Trophoblast cell (in vitro differentiated cells and primary cell): ENCODE measurements at regions not wholly inside any gene's neighbourhood (a gene's known extent, or its start where the extent isn't known, plus 50 kb on each side); places are given as distances from the start of the nearest gene placed in this dataset.

ENCODE experiments used
- DNase-seq, 2 donors: peaks; one replicate each; pipeline ENCODE4 v3.0.0-alpha.2; 2016
- H2AFZ ChIP-seq: 2 replicates; pipeline ENCODE4 v1.6.1; 2013; ENCODE audit warnings: low read length, moderate library complexity, mild to moderate bottlenecking; ENCODE audit not compliant: insufficient read depth, poor library complexity
- H2AK5ac ChIP-seq: 2 replicates; pipeline ENCODE4 v1.6.1; 2013; ENCODE audit warnings: mild to moderate bottlenecking, low read length
- H2BK120ac ChIP-seq: 2 replicates; pipeline ENCODE4 v1.6.1; 2013; ENCODE audit warnings: low read length, mild to moderate bottlenecking, moderate library complexity; ENCODE audit not compliant: insufficient read depth, poor library complexity
- H2BK12ac ChIP-seq: 2 replicates; pipeline ENCODE4 v1.6.1; 2013; ENCODE audit warnings: mild to moderate bottlenecking, low read length, moderate library complexity
- H2BK5ac ChIP-seq: 2 replicates; pipeline ENCODE4 v1.6.1; 2013; ENCODE audit warnings: low read length, low read depth, moderate library complexity, mild to moderate bottlenecking; ENCODE audit not compliant: poor library complexity
- H3K14ac ChIP-seq: 2 replicates; pipeline ENCODE4 v1.6.1; 2013; ENCODE audit warnings: mild to moderate bottlenecking, low read length
- H3K18ac ChIP-seq: 2 replicates; pipeline ENCODE4 v1.6.1; 2013; ENCODE audit warnings: mild to moderate bottlenecking, low read length
- H3K23ac ChIP-seq: 2 replicates; pipeline ENCODE4 v1.6.1; 2013; ENCODE audit warnings: low read length
- H3K27ac ChIP-seq: 2 replicates; pipeline ENCODE4 v1.5.1; 2013; ENCODE audit warnings: low read depth, mild to moderate bottlenecking, inconsistent platforms, low read length, moderate library complexity
- H3K27me3 ChIP-seq: 2 replicates; pipeline ENCODE4 v1.6.1; 2013; ENCODE audit warnings: inconsistent platforms, mild to moderate bottlenecking, low read length, moderate library complexity; ENCODE audit not compliant: insufficient read depth
- H3K36me3 ChIP-seq, 2 experiments: 1 replicate in 1 of 2; 2 replicates in 1 of 2; pipeline ENCODE4 v1.6.1; 2013; ENCODE audit warnings: low read length in 2 of 2, mild to moderate bottlenecking in 2 of 2, moderate library complexity in 1 of 2; ENCODE audit not compliant: insufficient read depth in 2 of 2, control insufficient read depth in 1 of 2
- H3K4ac ChIP-seq: 2 replicates; pipeline ENCODE4 v1.6.1; 2013; ENCODE audit warnings: low read depth, mild to moderate bottlenecking, low read length, moderate library complexity
- H3K4me1 ChIP-seq, 2 experiments: 1 replicate in 1 of 2; 2 replicates in 1 of 2; pipeline ENCODE4 v1.6.1; 2013; ENCODE audit warnings: low read length in 2 of 2, mild to moderate bottlenecking in 2 of 2, moderate library complexity in 1 of 2; ENCODE audit not compliant: insufficient read depth in 2 of 2, control insufficient read depth in 1 of 2
- H3K4me2 ChIP-seq: 2 replicates; pipeline ENCODE4 v1.6.1; 2013; ENCODE audit warnings: inconsistent platforms, mild to moderate bottlenecking, low read length, moderate library complexity
- H3K4me3 ChIP-seq: 2 replicates; pipeline ENCODE4 v1.5.1; 2013; ENCODE audit warnings: mild to moderate bottlenecking, low read depth, low read length, inconsistent platforms
- H3K79me1 ChIP-seq: one replicate; pipeline ENCODE4 v1.6.1; 2013; ENCODE audit warnings: low read length
- H3K79me2 ChIP-seq: 2 replicates; pipeline ENCODE4 v1.6.1; 2013; ENCODE audit warnings: low read length, mild to moderate bottlenecking; ENCODE audit not compliant: control insufficient read depth, insufficient read depth, poor library complexity
- H3K9ac ChIP-seq: 2 replicates; pipeline ENCODE4 v1.6.1; 2013; ENCODE audit warnings: mild to moderate bottlenecking, low read length
- H3K9me3 ChIP-seq: 2 replicates; pipeline ENCODE4 v1.6.1; 2013; ENCODE audit warnings: low read depth, mild to moderate bottlenecking, control low read depth, inconsistent platforms, low read length; ENCODE audit not compliant: insufficient read depth
- H4K12ac ChIP-seq: 2 replicates; pipeline ENCODE4 v1.6.1; 2013; ENCODE audit warnings: low read depth, mild to moderate bottlenecking, low read length, moderate library complexity
- H4K8ac ChIP-seq: 2 replicates; pipeline ENCODE4 v1.6.1; 2013; ENCODE audit warnings: low read depth, mild to moderate bottlenecking, low read length, moderate library complexity
- H4K91ac ChIP-seq: one replicate; pipeline ENCODE4 v1.6.1; 2013; ENCODE audit warnings: low read depth, mild to moderate bottlenecking, low read length, moderate library complexity
- WGBS: extraction: QIAGEN DNeasy Blood & Tissue Kit; methylation state at CpG from one replicate; pipeline ENCODE4 v1.1.7; 2013; ENCODE audit warnings: missing lambda C conversion rate; ENCODE audit not compliant: insufficient read length, insufficient coverage; ENCODE audit errors: extremely low coverage; 5-methylcytosine and 5-hydroxymethylcytosine counted together

GRCh38 chr5:23977365-23977764 lies 470.0 kb downstream of the PRDM9 start:
- Histone ChIP-seq H3K4me3 (no peak overlapping the region), H2AFZ (no peak overlapping the region), H3K79me1 (no peaks in the 10 kb centered on the region), H3K27ac (no peak overlapping the region), H3K4me2 (no peak overlapping the region), H3K14ac (no peak overlapping the region), H3K27me3 (no peaks in the 10 kb centered on the region), H4K12ac (no peak overlapping the region), H2BK120ac (no peak overlapping the region), H3K18ac (no peak overlapping the region), H3K4ac (no peak overlapping the region), H3K23ac (no peak overlapping the region), H4K91ac (no peak overlapping the region), H3K9ac (no peak overlapping the region), H2BK12ac (no peak overlapping the region), H3K9me3 (peaks cover 5% of the 10 kb centered on the region), H2BK5ac (no peak overlapping the region), H3K36me3 (peaks cover 0 to 3% of the 10 kb centered on the region in 2 experiments), H3K79me2 (no peaks in the 10 kb centered on the region), H3K4me1 (no peaks in the 10 kb centered on the region), H2AK5ac (no peak overlapping the region), H4K8ac (no peak overlapping the region)
- DNase-seq, result no peak
- WGBS, result no CpG with 5 or more reads among the region's 6 CpGs

- peak in 1 of 2 donors; percentile 39 for DNase-seq
- Histone ChIP-seq H3K79me1 (no peaks in the 10 kb centered on the region), H2BK120ac (no peak overlapping the region), H3K4me2 (no peak overlapping the region), H3K18ac (no peak overlapping the region), H3K79me2 (no peaks in the 10 kb centered on the region), H3K4me1 (no peaks in the 10 kb centered on the region), H4K8ac (no peak overlapping the region), H3K9ac (no peak overlapping the region), H4K12ac (no peak overlapping the region), H2BK12ac (no peak overlapping the region), H3K27ac (no peak overlapping the region), H2AFZ (no peak overlapping the region), H3K14ac (no peak overlapping the region), H3K9me3 (peaks cover 5% of the 10 kb centered on the region), H3K4me3 (no peak overlapping the region), H3K27me3 (no peaks in the 10 kb centered on the region), H3K4ac (no peak overlapping the region), H2AK5ac (no peak overlapping the region), H3K36me3 (peaks cover 0 to 3% of the 10 kb centered on the region in 2 experiments), H2BK5ac (no peak overlapping the region), H3K23ac (no peak overlapping the region), H4K91ac (no peak overlapping the region)
- no CpG with 5 or more reads among the region's 4 CpGs for WGBS
Observed at GRCh38 chr5:23977997-23978396, 470.6 kb downstream of the PRDM9 start.

GRCh38 chr5:23991406-23991805 lies 484.0 kb downstream of the PRDM9 start:
- H3K36me3 ChIP-seq, result no peaks in the 10 kb centered on the region
- H2AFZ ChIP-seq, result no peak overlapping the region
- H2AK5ac ChIP-seq, result no peak overlapping the region
- WGBS, result no CpG with 5 or more reads among the region's 2 CpGs
- H2BK5ac ChIP-seq, result no peak overlapping the region
- H3K27ac ChIP-seq, result no peak overlapping the region
- no peak overlapping the region for H3K4me2 ChIP-seq
- H4K12ac ChIP-seq, result no peak overlapping the region
- H3K18ac ChIP-seq, result no peak overlapping the region
- no peak overlapping the region for H4K8ac ChIP-seq
- H3K9ac ChIP-seq, result no peak overlapping the region
- H2BK120ac ChIP-seq, result no peak overlapping the region
- no peaks in the 10 kb centered on the region for H3K79me1 ChIP-seq
- H3K4me3 ChIP-seq, result no peak overlapping the region
- no peak overlapping the region for H3K23ac ChIP-seq
- H4K91ac ChIP-seq, result no peak overlapping the region
- no peak overlapping the region for H3K14ac ChIP-seq
- H3K4me1 ChIP-seq, result no peaks in the 10 kb centered on the region
- H3K27me3 ChIP-seq, result no peaks in the 10 kb centered on the region
- no peaks in the 10 kb centered on the region for H3K9me3 ChIP-seq
- H2BK12ac ChIP-seq, result no peak overlapping the region
- no peaks in the 10 kb centered on the region for H3K79me2 ChIP-seq
- no peak overlapping the region for H3K4ac ChIP-seq
- DNase-seq, result no peak

- Histone ChIP-seq H3K79me2 (no peaks in the 10 kb centered on the region), H3K27me3 (no peaks in the 10 kb centered on the region), H3K4me2 (no peak overlapping the region), H3K23ac (no peak overlapping the region), H2BK12ac (no peak overlapping the region), H3K36me3 (no peaks in the 10 kb centered on the region), H3K4ac (no peak overlapping the region), H4K12ac (no peak overlapping the region), H4K91ac (no peak overlapping the region), H2BK120ac (no peak overlapping the region), H3K9ac (no peak overlapping the region), H3K18ac (no peak overlapping the region), H3K4me1 (peaks cover 8 to 10% of the 10 kb centered on the region in 2 experiments), H2AFZ (no peak overlapping the region), H3K27ac (no peak overlapping the region), H3K4me3 (no peak overlapping the region), H3K79me1 (no peaks in the 10 kb centered on the region), H2AK5ac (no peak overlapping the region), H3K9me3 (no peaks in the 10 kb centered on the region), H4K8ac (no peak overlapping the region), H3K14ac (no peak overlapping the region), H2BK5ac (no peak overlapping the region)
- peak in 1 of 2 donors; percentile 17 for DNase-seq
- no CpG with 5 or more reads among the region's 4 CpGs for WGBS
Observed at GRCh38 chr5:23994581-23995370, 487.4 kb downstream of the PRDM9 start.
